ENCODE measurements at regions not wholly inside any gene's neighbourhood (a gene's known extent, or its start where the extent isn't known, plus 50 kb on each side); places are given as distances from the start of the nearest gene placed in this dataset.
A peak's percentile ranks its signal among the peaks of the same experiment; 100 is the strongest.
"Not testable (repeated sequence)": the region's sequence is repeated elsewhere in the genome, so short reads cannot be mapped to it uniquely, and the experiment has no call there.

DNA sequence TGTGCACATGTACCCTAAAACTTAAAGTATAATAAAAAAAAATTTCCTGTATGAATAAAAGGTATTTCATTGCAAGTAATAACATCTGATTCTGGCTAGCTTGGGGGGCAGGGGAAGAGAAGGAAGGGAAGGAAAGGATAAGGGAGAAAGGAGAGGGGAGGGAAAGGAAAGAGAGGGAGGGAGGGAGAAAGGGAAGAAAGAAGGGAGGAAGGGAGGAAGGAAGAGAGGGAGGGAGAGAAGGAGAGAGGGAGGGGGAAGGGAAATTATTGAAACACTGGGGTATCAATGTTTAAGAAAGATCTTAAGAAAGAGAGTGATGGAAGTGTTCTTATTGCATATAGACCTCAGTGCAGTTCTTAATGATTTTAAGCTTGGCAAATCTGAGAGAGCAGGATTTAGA is 129.8 kb upstream of the ZNF366 start:
- Histone ChIP-seq H3K27ac (ENCODE audit: low read length) (no peak overlapping the region), H3K4me1 (ENCODE audit: control insufficient read depth, insufficient read depth, low read length) (no peaks in the 10 kb centered on the region), H3K27me3 (ENCODE audit: control insufficient read depth, insufficient read depth, low read length) (peaks cover 3% of the 10 kb centered on the region), H3K36me3 (ENCODE audit: control insufficient read depth, insufficient read depth, low read length) (no peaks in the 10 kb centered on the region), H3K9me3 (ENCODE audit: control insufficient read depth, low read depth, low read length) (no peaks in the 10 kb centered on the region), H3K4me3 (ENCODE audit: low read length) (no peak overlapping the region)
- no peak for DNase-seq

DNA sequence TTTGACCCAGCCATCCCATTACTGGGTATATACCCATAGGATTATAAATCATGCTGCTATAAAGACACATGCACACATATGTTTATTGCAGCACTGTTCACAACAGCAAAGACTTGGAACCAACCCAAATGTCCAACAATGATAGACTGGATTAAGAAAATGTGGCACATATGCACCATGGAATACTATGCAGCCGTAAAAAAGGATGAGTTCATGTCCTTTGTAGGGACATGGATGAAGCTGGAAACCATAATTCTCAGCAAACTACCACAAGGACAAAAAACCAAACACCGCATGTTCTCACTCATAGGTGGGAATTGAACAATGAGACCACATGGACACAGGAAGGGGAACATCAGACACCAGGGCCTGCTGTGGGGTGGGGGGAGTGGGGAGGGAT is 129.4 kb upstream of the ZNF366 start:
- H3K27me3 ChIP-seq (ENCODE audit: control insufficient read depth, insufficient read depth, low read length); H3K9me3 ChIP-seq (ENCODE audit: control insufficient read depth, low read depth, low read length); DNase-seq; H3K27ac ChIP-seq (ENCODE audit: low read length); H3K4me3 ChIP-seq (ENCODE audit: low read length); H3K36me3 ChIP-seq (ENCODE audit: control insufficient read depth, insufficient read depth, low read length); H3K4me1 ChIP-seq (ENCODE audit: control insufficient read depth, insufficient read depth, low read length): not testable (repeated sequence)
- no CpG with 5 or more reads among the region's 2 CpGs for WGBS (ENCODE audit: insufficient coverage, low lambda C conversion rate)

DNA sequence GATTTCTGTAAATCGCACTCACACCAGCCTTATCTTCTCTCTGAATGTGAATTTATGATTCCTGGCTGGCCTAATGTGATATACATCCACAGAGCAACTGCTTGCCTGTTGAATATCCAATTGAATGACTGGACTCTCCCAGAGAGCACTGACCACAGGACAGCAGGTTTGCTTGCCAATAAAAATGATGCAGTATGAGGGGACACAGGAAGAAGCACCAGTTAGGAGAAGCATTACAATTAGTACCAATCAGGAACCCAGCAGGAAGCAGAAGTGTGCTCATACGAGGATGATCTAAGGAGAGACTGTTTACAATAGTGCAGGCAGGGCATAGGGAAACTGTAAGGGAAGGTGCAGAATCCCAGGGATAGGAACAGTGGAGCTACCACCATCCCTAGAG is 127.2 kb upstream of the ZNF366 start:
- Histone ChIP-seq H3K27me3 (ENCODE audit: control insufficient read depth, insufficient read depth, low read length) (peaks cover 3% of the 10 kb centered on the region), H3K27ac (ENCODE audit: low read length) (no peak overlapping the region), H3K4me3 (ENCODE audit: low read length) (no peak overlapping the region), H3K9me3 (ENCODE audit: control insufficient read depth, low read depth, low read length) (no peaks in the 10 kb centered on the region), H3K4me1 (ENCODE audit: control insufficient read depth, insufficient read depth, low read length) (peaks cover 3% of the 10 kb centered on the region), H3K36me3 (ENCODE audit: control insufficient read depth, insufficient read depth, low read length) (no peaks in the 10 kb centered on the region)
- no CpG with 5 or more reads among the region's 2 CpGs for WGBS (ENCODE audit: insufficient coverage, low lambda C conversion rate)
- no peak for DNase-seq

DNA sequence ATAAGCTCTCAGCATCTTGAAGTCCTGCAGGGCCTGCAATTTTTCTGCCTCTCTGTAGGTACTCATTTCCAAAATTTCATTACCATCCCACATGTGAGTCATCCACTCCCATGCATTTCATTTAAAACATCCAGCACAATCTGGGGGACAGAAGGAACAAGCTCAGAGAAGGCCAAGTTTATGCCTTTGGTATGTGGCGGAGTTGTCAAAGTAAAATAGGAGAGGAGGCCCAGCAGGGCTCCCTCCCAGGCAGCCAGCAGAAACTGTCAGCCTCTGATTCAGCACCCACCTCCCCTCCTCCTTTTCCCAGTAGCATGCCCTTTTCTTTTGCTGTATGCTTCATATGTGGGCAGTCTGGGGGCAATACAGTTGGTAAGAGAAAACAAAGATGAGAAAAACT is 126.4 kb upstream of the ZNF366 start:
- Histone ChIP-seq H3K27ac (ENCODE audit: low read length) (no peak overlapping the region), H3K4me3 (ENCODE audit: low read length) (no peak overlapping the region), H3K4me1 (ENCODE audit: control insufficient read depth, insufficient read depth, low read length) (peaks cover 6% of the 10 kb centered on the region), H3K36me3 (ENCODE audit: control insufficient read depth, insufficient read depth, low read length) (no peaks in the 10 kb centered on the region), H3K9me3 (ENCODE audit: control insufficient read depth, low read depth, low read length) (no peaks in the 10 kb centered on the region), H3K27me3 (ENCODE audit: control insufficient read depth, insufficient read depth, low read length) (peaks cover 3% of the 10 kb centered on the region)
- WGBS (ENCODE audit: insufficient coverage, low lambda C conversion rate) = no CpG with 5 or more reads among the region's 1 CpG
- DNase-seq = no peak

DNA sequence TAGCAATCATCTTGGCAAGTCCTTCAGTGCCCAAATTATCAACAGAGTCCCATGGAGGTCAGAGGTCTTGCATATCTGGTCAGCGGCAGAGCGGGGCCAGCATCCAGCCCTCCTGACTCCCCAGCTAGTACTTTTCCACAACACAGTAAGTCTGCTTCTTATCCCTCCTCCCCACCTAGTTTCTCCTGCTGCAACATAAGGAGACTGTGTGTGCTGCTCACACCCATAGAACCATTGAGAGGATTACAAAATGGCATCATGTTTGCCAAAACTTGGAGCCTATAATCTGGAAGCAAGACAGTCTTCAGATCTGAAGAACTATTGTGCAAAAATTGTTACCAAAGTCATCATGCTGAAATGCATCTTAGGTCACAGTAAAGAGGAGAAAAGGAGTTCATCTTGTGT is 125.8 kb upstream of the ZNF366 start:
- no peak for DNase-seq
- H3K36me3 ChIP-seq (ENCODE audit: control insufficient read depth, insufficient read depth, low read length) = no peaks in the 10 kb centered on the region
- no peak overlapping the region for H3K27ac ChIP-seq (ENCODE audit: low read length)
- peaks cover 9% of the 10 kb centered on the region for H3K4me1 ChIP-seq (ENCODE audit: control insufficient read depth, insufficient read depth, low read length)
- no peak overlapping the region for H3K4me3 ChIP-seq (ENCODE audit: low read length)
- no CpG with 5 or more reads among the region's 2 CpGs for WGBS (ENCODE audit: insufficient coverage, low lambda C conversion rate)
- H3K27me3 ChIP-seq (ENCODE audit: control insufficient read depth, insufficient read depth, low read length) = peaks cover 3% of the 10 kb centered on the region
- H3K9me3 ChIP-seq (ENCODE audit: control insufficient read depth, low read depth, low read length) = no peaks in the 10 kb centered on the region

DNA sequence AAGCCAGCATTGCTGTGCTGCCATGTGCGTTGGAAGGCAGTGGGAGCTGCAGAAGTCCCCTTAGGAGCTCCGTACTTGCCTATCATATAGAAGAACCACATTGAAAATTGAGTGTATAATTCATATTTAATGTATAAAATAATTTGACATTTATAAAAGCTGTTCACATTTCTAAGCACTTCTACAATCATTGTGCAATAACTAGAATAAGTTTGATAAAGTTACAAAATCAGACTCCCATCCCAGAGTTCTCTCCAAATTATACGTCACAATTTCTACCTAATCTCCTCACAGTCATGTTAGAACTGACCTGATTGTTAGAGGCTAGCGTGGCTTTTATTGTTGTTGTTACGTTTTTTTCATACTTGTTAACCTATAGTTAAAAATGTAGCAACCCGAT is 123.5 kb upstream of the ZNF366 start:
- DNase-seq = no peak
- H3K27me3 ChIP-seq (ENCODE audit: control insufficient read depth, insufficient read depth, low read length) = no peaks in the 10 kb centered on the region
- no peak overlapping the region for H3K27ac ChIP-seq (ENCODE audit: low read length)
- H3K9me3 ChIP-seq (ENCODE audit: control insufficient read depth, low read depth, low read length) = no peaks in the 10 kb centered on the region
- peaks cover 9% of the 10 kb centered on the region for H3K4me1 ChIP-seq (ENCODE audit: control insufficient read depth, insufficient read depth, low read length)
- 100% methylated on average over 3 of the region's 6 CpGs for WGBS (ENCODE audit: insufficient coverage, low lambda C conversion rate)
- H3K4me3 ChIP-seq (ENCODE audit: low read length) = no peak overlapping the region
- no peaks in the 10 kb centered on the region for H3K36me3 ChIP-seq (ENCODE audit: control insufficient read depth, insufficient read depth, low read length)

DNA sequence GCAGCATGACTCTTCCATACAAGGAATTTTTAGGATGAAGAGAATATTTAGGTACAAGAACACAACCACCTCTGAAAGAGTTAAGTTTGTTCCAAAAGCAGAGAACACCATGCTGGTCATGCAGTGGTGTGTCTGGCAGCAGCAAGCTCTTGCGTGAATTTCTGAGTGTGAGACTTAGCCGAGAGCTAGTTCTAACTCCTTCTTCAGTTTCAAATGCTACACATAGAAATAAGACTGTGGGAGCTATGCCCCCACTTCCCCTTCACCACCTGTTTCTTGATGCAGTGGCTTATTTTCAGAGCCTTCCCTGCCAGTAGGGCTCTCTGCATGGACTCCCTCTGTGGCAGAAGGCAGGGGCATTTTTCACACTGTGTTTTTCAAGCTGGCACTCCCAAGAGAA is 122.9 kb upstream of the ZNF366 start:
- WGBS (ENCODE audit: insufficient coverage, low lambda C conversion rate) = no CpG with 5 or more reads among the region's 2 CpGs
- Histone ChIP-seq H3K27ac (ENCODE audit: low read length) (no peak overlapping the region), H3K4me3 (ENCODE audit: low read length) (no peak overlapping the region)

DNA sequence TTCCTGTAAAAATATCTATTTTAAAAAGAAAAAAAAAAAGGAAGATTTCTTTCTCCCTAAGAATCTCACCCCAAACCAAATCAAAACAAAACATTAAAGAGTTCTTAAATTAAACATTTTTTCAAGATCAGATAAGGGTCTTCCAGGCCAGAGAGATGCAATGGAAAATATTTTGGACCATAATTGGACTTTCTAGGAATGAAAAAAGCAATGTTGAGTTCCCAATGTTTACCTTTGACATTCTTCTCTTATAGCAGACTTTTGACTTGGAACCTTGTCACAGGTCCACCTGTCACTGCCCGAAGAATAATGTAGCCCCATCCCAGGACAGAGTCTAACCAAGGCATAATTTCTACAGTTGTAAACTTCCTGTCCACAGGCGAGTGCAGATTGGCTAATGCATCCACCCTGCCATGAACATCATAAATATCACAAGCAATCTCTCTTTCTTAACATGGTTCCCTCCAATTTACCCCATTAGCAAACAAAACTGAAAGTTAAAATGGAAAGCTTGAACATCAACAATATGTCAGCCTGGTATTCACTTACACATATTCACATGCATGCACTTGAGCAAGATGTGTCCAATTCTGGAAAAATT is 121.7 kb upstream of the ZNF366 start:
- Histone ChIP-seq H3K4me1 (ENCODE audit: control insufficient read depth, insufficient read depth, low read length) (peaks cover 11% of the 10 kb centered on the region), H3K9me3 (ENCODE audit: control insufficient read depth, low read depth, low read length) (no peaks in the 10 kb centered on the region), H3K27me3 (ENCODE audit: control insufficient read depth, insufficient read depth, low read length) (peaks cover 4% of the 10 kb centered on the region), H3K36me3 (ENCODE audit: control insufficient read depth, insufficient read depth, low read length) (no peaks in the 10 kb centered on the region), H3K27ac (ENCODE audit: low read length) (peak overlapping the region; percentile 31), H3K4me3 (ENCODE audit: low read length) (no peak overlapping the region)
- WGBS (ENCODE audit: insufficient coverage, low lambda C conversion rate) = no CpG with 5 or more reads among the region's 2 CpGs
- peak; percentile 72 to 86 for DNase-seq

More for the DNA sequence above, 122.9 kb upstream of the ZNF366 start:
- Histone ChIP-seq H3K27me3 (ENCODE audit: control insufficient read depth, insufficient read depth, low read length) (peaks cover under 1% of the 10 kb centered on the region), H3K36me3 (ENCODE audit: control insufficient read depth, insufficient read depth, low read length) (no peaks in the 10 kb centered on the region), H3K9me3 (ENCODE audit: control insufficient read depth, low read depth, low read length) (no peaks in the 10 kb centered on the region), H3K4me1 (ENCODE audit: control insufficient read depth, insufficient read depth, low read length) (peaks cover 11% of the 10 kb centered on the region)
- no peak for DNase-seq

DNA sequence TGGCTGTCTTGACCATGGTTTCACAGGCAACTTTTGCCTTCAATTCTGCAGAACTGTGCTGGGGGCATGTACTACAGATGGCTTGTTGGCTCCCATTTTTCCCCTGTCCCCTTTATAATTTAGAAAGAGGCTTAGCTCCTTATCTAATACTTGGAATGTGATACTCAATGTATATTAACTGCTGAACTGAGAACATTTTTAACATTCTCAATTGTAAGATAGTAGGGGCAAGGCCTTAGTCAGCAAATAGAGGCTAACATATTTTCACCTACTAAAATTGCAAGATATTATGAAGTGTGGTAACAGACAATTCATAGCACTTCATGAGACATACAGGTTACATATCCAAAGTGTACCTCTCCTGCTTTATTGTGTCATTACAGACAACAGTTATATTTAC is 118.1 kb upstream of the ZNF366 start:
- DNase-seq = no peak
- H3K27me3 ChIP-seq (ENCODE audit: control insufficient read depth, insufficient read depth, low read length) = peaks cover 4% of the 10 kb centered on the region
- no peaks in the 10 kb centered on the region for H3K36me3 ChIP-seq (ENCODE audit: control insufficient read depth, insufficient read depth, low read length)
- no peak overlapping the region for H3K4me3 ChIP-seq (ENCODE audit: low read length)
- H3K4me1 ChIP-seq (ENCODE audit: control insufficient read depth, insufficient read depth, low read length) = peaks cover 11% of the 10 kb centered on the region
- no peaks in the 10 kb centered on the region for H3K9me3 ChIP-seq (ENCODE audit: control insufficient read depth, low read depth, low read length)
- no peak overlapping the region for H3K27ac ChIP-seq (ENCODE audit: low read length)

DNA sequence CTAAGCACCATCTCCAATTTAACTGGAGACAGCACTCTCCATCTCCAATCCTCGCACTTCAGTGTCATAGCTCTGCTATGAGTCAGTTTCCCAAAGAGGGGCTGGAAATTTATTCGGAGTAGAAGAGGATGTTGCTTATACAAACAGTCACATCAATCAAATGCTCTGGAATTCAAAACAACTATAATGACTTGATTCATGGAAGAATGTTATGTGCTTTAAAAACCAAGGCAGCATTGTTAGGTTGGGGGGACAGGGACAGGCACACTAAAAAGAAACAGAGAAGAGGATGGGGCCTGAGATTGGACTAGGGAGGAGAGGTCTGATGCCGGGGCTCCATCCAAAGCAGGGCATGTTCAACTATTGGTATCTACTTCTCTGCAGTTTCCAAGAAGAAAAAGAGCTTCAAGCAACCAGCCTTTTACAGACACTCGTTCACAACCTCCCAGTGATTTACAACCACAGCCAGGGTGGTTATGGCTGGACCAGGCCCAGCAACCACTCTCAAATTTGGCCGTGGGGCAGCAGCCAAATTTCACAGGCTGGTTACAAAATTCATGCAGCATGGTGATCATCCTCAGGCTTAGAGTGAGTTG is 117.5 kb upstream of the ZNF366 start:
- Histone ChIP-seq H3K27me3 (ENCODE audit: control insufficient read depth, insufficient read depth, low read length) (peaks cover 4% of the 10 kb centered on the region), H3K36me3 (ENCODE audit: control insufficient read depth, insufficient read depth, low read length) (no peaks in the 10 kb centered on the region), H3K4me1 (ENCODE audit: control insufficient read depth, insufficient read depth, low read length) (peaks cover 11% of the 10 kb centered on the region), H3K9me3 (ENCODE audit: control insufficient read depth, low read depth, low read length) (no peaks in the 10 kb centered on the region), H3K27ac (ENCODE audit: low read length) (no peak overlapping the region), H3K4me3 (ENCODE audit: low read length) (no peak overlapping the region)
- no CpG with 5 or more reads among the region's 5 CpGs for WGBS (ENCODE audit: insufficient coverage, low lambda C conversion rate)
- peak in 1 of 2 donors; percentile 20 for DNase-seq

DNA sequence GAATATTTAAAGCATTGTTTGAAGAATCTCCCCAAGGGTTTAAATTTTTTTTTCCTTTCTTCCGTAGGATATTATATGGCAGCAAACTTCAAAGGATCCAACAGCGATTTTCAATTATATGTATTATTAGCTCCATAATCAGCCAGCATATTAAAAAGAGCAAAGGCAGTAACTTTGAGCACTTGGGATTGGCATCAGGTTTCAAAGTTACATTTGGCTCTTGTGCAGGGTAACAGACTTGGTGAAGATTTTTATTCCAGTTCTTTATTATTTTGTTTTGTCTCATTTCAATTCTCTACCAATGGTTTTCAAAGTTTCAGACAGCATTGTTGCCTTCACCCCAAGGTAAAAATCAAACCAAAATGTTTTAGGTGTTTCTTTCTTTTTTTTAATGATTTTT is 116.7 kb upstream of the ZNF366 start:
- Histone ChIP-seq H3K9me3 (ENCODE audit: control insufficient read depth, low read depth, low read length) (no peaks in the 10 kb centered on the region), H3K4me1 (ENCODE audit: control insufficient read depth, insufficient read depth, low read length) (peaks cover 5% of the 10 kb centered on the region), H3K27me3 (ENCODE audit: control insufficient read depth, insufficient read depth, low read length) (peaks cover 7% of the 10 kb centered on the region), H3K36me3 (ENCODE audit: control insufficient read depth, insufficient read depth, low read length) (no peaks in the 10 kb centered on the region), H3K27ac (ENCODE audit: low read length) (no peak overlapping the region), H3K4me3 (ENCODE audit: low read length) (no peak overlapping the region)
- WGBS (ENCODE audit: insufficient coverage, low lambda C conversion rate) = 100% methylated on average over 1 of the region's 2 CpGs
- DNase-seq = no peak
